Neural cell (in vitro differentiated cells): ENCODE measurements at regions not wholly inside any gene's neighbourhood (a gene's known extent, or its start where the extent isn't known, plus 50 kb on each side); places are given as distances from the start of the nearest gene placed in this dataset.

Source experiments
- H2AFZ ChIP-seq: fragments of 200-600, 300-800 bp; sonication (generic), shearing (Covaris generic); 2 replicates; pipeline ENCODE4 v1.6.0; 2014; ENCODE audit warnings: low read depth, mild to moderate bottlenecking, antibody characterized with exemption, low read length, moderate library complexity
- H3F3A ChIP-seq: fragments of 200-600 bp; shearing (Covaris generic); 2 replicates; pipeline ENCODE4 v1.6.1; 2016; ENCODE audit warnings: mild to moderate bottlenecking, moderate library complexity, mixed read lengths, antibody characterized with exemption, low read length; ENCODE audit not compliant: insufficient read depth, poor library complexity, severe bottlenecking
- H3K27ac ChIP-seq: fragments of 200-600, 300-800 bp; sonication (generic), shearing (Covaris generic); 2 replicates; pipeline ENCODE4 v1.5.1; 2014; ENCODE audit warnings: mild to moderate bottlenecking, low read length, moderate library complexity
- H3K27me3 ChIP-seq: fragments of 300-800, 200-600 bp; sonication (generic), shearing (Covaris generic); 2 replicates; pipeline ENCODE4 v1.6.0; 2014; ENCODE audit warnings: mild to moderate bottlenecking, low read depth, low read length, moderate library complexity; ENCODE audit not compliant: insufficient read depth
- H3K36me3 ChIP-seq: fragments of 300-800, 200-600 bp; sonication (generic), shearing (Covaris generic); 2 replicates; pipeline ENCODE4 v1.5.1; 2014; ENCODE audit warnings: mild to moderate bottlenecking, antibody characterized with exemption, low read length, moderate library complexity; ENCODE audit not compliant: insufficient read depth
- H3K4me2 ChIP-seq: fragments of 300-800, 200-600 bp; sonication (generic), shearing (Covaris generic); 2 replicates; pipeline ENCODE4 v1.6.0; 2014; ENCODE audit warnings: mild to moderate bottlenecking, low read length
- H3K4me3 ChIP-seq: fragments of 300-800, 200-600 bp; sonication (generic), shearing (Covaris generic); 2 replicates; pipeline ENCODE4 v1.5.1; 2014; ENCODE audit warnings: mild to moderate bottlenecking, low read length, moderate library complexity
- H3K79me2 ChIP-seq: fragments of 200-600 bp; shearing (Covaris generic); replicated peaks from 2 replicates; pipeline ENCODE4 v1.6.0; 2014; ENCODE audit warnings: mild to moderate bottlenecking, low read length, moderate library complexity; ENCODE audit not compliant: insufficient read depth
- H3K9ac ChIP-seq: fragments of 300-800, 200-600 bp; sonication (generic), shearing (Covaris generic); 2 replicates; pipeline ENCODE4 v1.6.1; 2016; ENCODE audit warnings: mild to moderate bottlenecking, low read length, mixed read lengths
- H3K9me2 ChIP-seq: fragments of 200-600 bp; shearing (Covaris generic); 2 replicates; pipeline ENCODE4 v1.6.1; 2016; ENCODE audit warnings: mild to moderate bottlenecking, low read length, mixed read lengths; ENCODE audit not compliant: insufficient read depth
- H3K9me3 ChIP-seq: fragments of 200-600, 300-800 bp; sonication (generic), shearing (Covaris generic); 2 replicates; pipeline ENCODE4 v1.6.1; 2016; ENCODE audit warnings: mild to moderate bottlenecking, mixed run types, low read length, moderate library complexity, mixed read lengths
- H4K20me1 ChIP-seq: fragments of 200-600 bp; shearing (Covaris generic); 2 replicates; pipeline ENCODE4 v1.6.1; 2016; ENCODE audit warnings: mild to moderate bottlenecking, mixed run types; ENCODE audit not compliant: insufficient read depth
- EP300 ChIP-seq: fragments of 450-650 bp; conservative IDR thresholded peaks from 2 replicates; pipeline ENCODE4 v1.6.1; 2014; ENCODE audit warnings: antibody characterized with exemption, mild to moderate bottlenecking, moderate library complexity; ENCODE audit not compliant: poor library complexity, severe bottlenecking
- EZH2 ChIP-seq: fragments of 200-600, 300-800 bp; shearing (Covaris generic), sonication (generic); IDR thresholded peaks from 2 replicates; pipeline ENCODE4 v1.6.1; 2014; ENCODE audit warnings: antibody characterized with exemption, low read length, borderline replicate concordance, mild to moderate bottlenecking; ENCODE audit not compliant: insufficient read depth, poor library complexity, severe bottlenecking
- MXI1 ChIP-seq: fragments of 450-650 bp; conservative IDR thresholded peaks from 2 replicates; pipeline ENCODE4 v1.6.1; 2014; ENCODE audit warnings: antibody characterized with exemption, mild to moderate bottlenecking; ENCODE audit not compliant: poor library complexity, severe bottlenecking
- POLR2AphosphoS5 ChIP-seq: IDR thresholded peaks from 2 replicates; pipeline ENCODE4 v1.6.1; 2012
- RAD21 ChIP-seq: fragments of 450-650 bp; conservative IDR thresholded peaks from 2 replicates; pipeline ENCODE4 v1.6.1; 2014; ENCODE audit warnings: antibody characterized with exemption, mild to moderate bottlenecking, moderate library complexity
- SMC3 ChIP-seq: fragments of 450-650 bp; conservative IDR thresholded peaks from 2 replicates; pipeline ENCODE4 v1.6.1; 2014; ENCODE audit warnings: antibody characterized with exemption, mild to moderate bottlenecking, moderate library complexity; ENCODE audit not compliant: poor library complexity
- TAF1 ChIP-seq: IDR thresholded peaks from 2 replicates; pipeline ENCODE4 v1.6.1; 2012; ENCODE audit warnings: low read depth
- TF ChIP-seq, protein P1 (sequence below): fragments of 450-650 bp; IDR thresholded peaks from 2 replicates; pipeline ENCODE4 v1.5.1; 2014; ENCODE audit warnings: antibody characterized with exemption, mild to moderate bottlenecking, moderate library complexity; ENCODE audit not compliant: poor library complexity, severe bottlenecking
- TF ChIP-seq, protein P2 (sequence below): IDR thresholded peaks from 2 replicates; pipeline ENCODE4 v1.6.1; 2012; ENCODE audit warnings: borderline replicate concordance

GRCh38 chr10:36491926-36492325, 633.5 kb upstream of the ANKRD30A start:
- no peak overlapping the region for H3K27ac ChIP-seq
- no peaks in the 10 kb centered on the region for H4K20me1 ChIP-seq
- H3F3A ChIP-seq = no peaks in the 10 kb centered on the region
- no peak for TF ChIP-seq EZH2
- no peak for TF ChIP-seq TAF1
- TF ChIP-seq, protein P1, sequence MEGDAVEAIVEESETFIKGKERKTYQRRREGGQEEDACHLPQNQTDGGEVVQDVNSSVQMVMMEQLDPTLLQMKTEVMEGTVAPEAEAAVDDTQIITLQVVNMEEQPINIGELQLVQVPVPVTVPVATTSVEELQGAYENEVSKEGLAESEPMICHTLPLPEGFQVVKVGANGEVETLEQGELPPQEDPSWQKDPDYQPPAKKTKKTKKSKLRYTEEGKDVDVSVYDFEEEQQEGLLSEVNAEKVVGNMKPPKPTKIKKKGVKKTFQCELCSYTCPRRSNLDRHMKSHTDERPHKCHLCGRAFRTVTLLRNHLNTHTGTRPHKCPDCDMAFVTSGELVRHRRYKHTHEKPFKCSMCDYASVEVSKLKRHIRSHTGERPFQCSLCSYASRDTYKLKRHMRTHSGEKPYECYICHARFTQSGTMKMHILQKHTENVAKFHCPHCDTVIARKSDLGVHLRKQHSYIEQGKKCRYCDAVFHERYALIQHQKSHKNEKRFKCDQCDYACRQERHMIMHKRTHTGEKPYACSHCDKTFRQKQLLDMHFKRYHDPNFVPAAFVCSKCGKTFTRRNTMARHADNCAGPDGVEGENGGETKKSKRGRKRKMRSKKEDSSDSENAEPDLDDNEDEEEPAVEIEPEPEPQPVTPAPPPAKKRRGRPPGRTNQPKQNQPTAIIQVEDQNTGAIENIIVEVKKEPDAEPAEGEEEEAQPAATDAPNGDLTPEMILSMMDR = no peak
- TF ChIP-seq SMC3 = no peak
- TF ChIP-seq RAD21 = no peak
- no peak for TF ChIP-seq MXI1
- TF ChIP-seq, protein P2, sequence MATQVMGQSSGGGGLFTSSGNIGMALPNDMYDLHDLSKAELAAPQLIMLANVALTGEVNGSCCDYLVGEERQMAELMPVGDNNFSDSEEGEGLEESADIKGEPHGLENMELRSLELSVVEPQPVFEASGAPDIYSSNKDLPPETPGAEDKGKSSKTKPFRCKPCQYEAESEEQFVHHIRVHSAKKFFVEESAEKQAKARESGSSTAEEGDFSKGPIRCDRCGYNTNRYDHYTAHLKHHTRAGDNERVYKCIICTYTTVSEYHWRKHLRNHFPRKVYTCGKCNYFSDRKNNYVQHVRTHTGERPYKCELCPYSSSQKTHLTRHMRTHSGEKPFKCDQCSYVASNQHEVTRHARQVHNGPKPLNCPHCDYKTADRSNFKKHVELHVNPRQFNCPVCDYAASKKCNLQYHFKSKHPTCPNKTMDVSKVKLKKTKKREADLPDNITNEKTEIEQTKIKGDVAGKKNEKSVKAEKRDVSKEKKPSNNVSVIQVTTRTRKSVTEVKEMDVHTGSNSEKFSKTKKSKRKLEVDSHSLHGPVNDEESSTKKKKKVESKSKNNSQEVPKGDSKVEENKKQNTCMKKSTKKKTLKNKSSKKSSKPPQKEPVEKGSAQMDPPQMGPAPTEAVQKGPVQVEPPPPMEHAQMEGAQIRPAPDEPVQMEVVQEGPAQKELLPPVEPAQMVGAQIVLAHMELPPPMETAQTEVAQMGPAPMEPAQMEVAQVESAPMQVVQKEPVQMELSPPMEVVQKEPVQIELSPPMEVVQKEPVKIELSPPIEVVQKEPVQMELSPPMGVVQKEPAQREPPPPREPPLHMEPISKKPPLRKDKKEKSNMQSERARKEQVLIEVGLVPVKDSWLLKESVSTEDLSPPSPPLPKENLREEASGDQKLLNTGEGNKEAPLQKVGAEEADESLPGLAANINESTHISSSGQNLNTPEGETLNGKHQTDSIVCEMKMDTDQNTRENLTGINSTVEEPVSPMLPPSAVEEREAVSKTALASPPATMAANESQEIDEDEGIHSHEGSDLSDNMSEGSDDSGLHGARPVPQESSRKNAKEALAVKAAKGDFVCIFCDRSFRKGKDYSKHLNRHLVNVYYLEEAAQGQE = no peak
- no peak for TF ChIP-seq POLR2AphosphoS5
- no peak for TF ChIP-seq EP300
- H3K4me2 ChIP-seq = no peak overlapping the region
- no peaks in the 10 kb centered on the region for H3K9me2 ChIP-seq
- H3K27me3 ChIP-seq = no peaks in the 10 kb centered on the region
- H3K9ac ChIP-seq = no peak overlapping the region
- H3K79me2 ChIP-seq = no peaks in the 10 kb centered on the region
- H3K36me3 ChIP-seq = no peaks in the 10 kb centered on the region
- H3K4me3 ChIP-seq = no peak overlapping the region
- H2AFZ ChIP-seq = no peak overlapping the region
- no peaks in the 10 kb centered on the region for H3K9me3 ChIP-seq

DNA sequence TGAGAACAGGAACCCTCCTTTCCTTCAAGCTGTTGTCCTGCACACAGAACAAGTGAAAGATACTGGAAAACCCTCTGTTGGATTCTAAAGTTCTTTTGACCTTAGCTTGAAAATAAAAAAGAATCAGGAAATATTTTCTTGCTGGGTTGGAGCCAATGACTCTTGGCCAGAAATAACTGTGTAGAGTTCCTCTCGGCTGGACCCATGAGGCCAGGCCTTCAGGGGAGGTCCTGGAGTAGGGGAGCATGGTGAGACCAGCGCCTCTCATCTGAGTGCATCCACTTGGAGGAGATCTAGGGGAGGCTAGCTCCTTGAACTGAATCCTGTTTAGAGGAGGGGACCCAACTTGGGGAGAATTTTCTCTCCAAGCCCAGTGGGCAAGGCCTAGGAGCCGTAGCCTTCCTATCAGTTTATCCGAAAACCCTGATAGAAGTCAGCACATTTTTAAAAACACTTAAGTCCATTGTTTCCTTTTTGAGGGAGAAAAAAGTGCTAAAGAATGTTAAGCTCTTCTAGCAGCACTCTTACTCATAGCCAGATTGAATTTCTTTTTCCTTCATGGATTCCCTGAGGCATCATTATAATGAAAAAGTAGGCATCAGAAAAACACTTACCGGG, 635.7 kb upstream of the ANKRD30A start:
- no peak for TF ChIP-seq EZH2
- TF ChIP-seq TAF1 = no peak
- TF ChIP-seq, protein P2 = no peak
- TF ChIP-seq POLR2AphosphoS5 = no peak
- TF ChIP-seq MXI1 = no peak
- no peak for TF ChIP-seq SMC3
- TF ChIP-seq, protein P1 = no peak
- TF ChIP-seq EP300 = no peak
- no peak for TF ChIP-seq RAD21
- H3K36me3 ChIP-seq = no peaks in the 10 kb centered on the region
- no peak overlapping the region for H2AFZ ChIP-seq
- H3K27ac ChIP-seq = no peak overlapping the region
- no peak overlapping the region for H3K4me2 ChIP-seq
- no peak overlapping the region for H3K9ac ChIP-seq
- no peaks in the 10 kb centered on the region for H3F3A ChIP-seq
- H3K79me2 ChIP-seq = no peaks in the 10 kb centered on the region
- H3K9me2 ChIP-seq = no peaks in the 10 kb centered on the region
- no peaks in the 10 kb centered on the region for H3K27me3 ChIP-seq
- H3K9me3 ChIP-seq = no peaks in the 10 kb centered on the region
- no peaks in the 10 kb centered on the region for H4K20me1 ChIP-seq
- H3K4me3 ChIP-seq = no peak overlapping the region
